IMR-90 (cell line): ENCODE measurements at regions not wholly inside any gene's neighbourhood (a gene's known extent, or its start where the extent isn't known, plus 50 kb on each side); places are given as distances from the start of the nearest gene placed in this dataset.

Experiments
- ATAC-seq: fragments of 200-7000 bp; cut with Tn5 transposase; 2 replicates; pipeline ENCODE4 v1.9.1; 2020; ENCODE audit warnings: low read depth, mild to moderate bottlenecking, moderate library complexity
- BruUV-seq: library from RNA; stranded (reverse); fragments of 400-500 nt; replicated peaks from 2 replicates; lab custom pipeline; 2021; lab: Mats Ljungman, UMichigan
- CTCF ChIA-PET: fragments of 300-600 bp; formaldehyde crosslinking; extraction: SDS; loops from one replicate; lab custom pipeline; 2021; ENCODE audit warnings: antibody characterized with exemption; lab: Yijun Ruan, JAX
- POLR2A ChIA-PET: fragments of 300-600 bp; sonication (Branson Sonifier 250); formaldehyde crosslinking; loops from one replicate; lab custom pipeline; 2022; ENCODE audit warnings: antibody characterized with exemption; ENCODE audit not compliant: unreplicated experiment; lab: Charles Lee
- DNase-seq: peaks from one replicate; pipeline ENCODE4 v3.0.0; 2013
- H2AFZ ChIP-seq: replicated peaks from 2 replicates; pipeline ENCODE3; 2013; ENCODE audit warnings: low read length, mild to moderate bottlenecking; ENCODE audit not compliant: poor library complexity
- H2AK5ac ChIP-seq: 2 replicates; pipeline ENCODE4 v1.6.1; 2013; ENCODE audit warnings: low read depth, low read length, inconsistent platforms
- H2AK9ac ChIP-seq: replicated peaks from 2 replicates; pipeline ENCODE3; 2013; ENCODE audit warnings: mild to moderate bottlenecking, low read depth, low read length, moderate library complexity; ENCODE audit not compliant: poor library complexity
- H2BK120ac ChIP-seq: 2 replicates; pipeline ENCODE4 v1.6.1; 2013; ENCODE audit warnings: low read depth, low read length, inconsistent platforms
- H2BK15ac ChIP-seq: 3 replicates; pipeline ENCODE4 v1.6.1; 2013; ENCODE audit warnings: low read depth, low read length, inconsistent platforms
- H2BK20ac ChIP-seq: 2 replicates; pipeline ENCODE4 v1.6.1; 2013; ENCODE audit warnings: low read depth, mild to moderate bottlenecking, inconsistent platforms, low read length, moderate library complexity
- H2BK5ac ChIP-seq: 2 replicates; pipeline ENCODE4 v1.6.1; 2013; ENCODE audit warnings: mild to moderate bottlenecking, low read depth, low read length, inconsistent platforms; ENCODE audit not compliant: poor library complexity, severe bottlenecking
- H3K14ac ChIP-seq: replicated peaks from 2 replicates; pipeline ENCODE4 v1.6.1; 2013; ENCODE audit warnings: low read depth, low read length, inconsistent platforms
- H3K18ac ChIP-seq: 2 replicates; pipeline ENCODE4 v1.6.1; 2013; ENCODE audit warnings: low read depth, low read length, control low read depth
- H3K23ac ChIP-seq: 2 replicates; pipeline ENCODE4 v1.6.1; 2013; ENCODE audit warnings: low read depth, low read length, inconsistent platforms
- H3K27ac ChIP-seq: 2 replicates; pipeline ENCODE4 v1.5.1; 2013; ENCODE audit warnings: mild to moderate bottlenecking, control low read depth, low read length; ENCODE audit not compliant: insufficient read depth
- H3K27me3 ChIP-seq: 2 replicates; pipeline ENCODE4 v1.6.1; 2013; ENCODE audit warnings: low read length; ENCODE audit not compliant: control insufficient read depth, insufficient read depth
- H3K36me3 ChIP-seq: 2 replicates; pipeline ENCODE4 v1.6.1; 2013; ENCODE audit warnings: low read length, mixed read lengths; ENCODE audit not compliant: control insufficient read depth, insufficient read depth
- H3K4ac ChIP-seq: 2 replicates; pipeline ENCODE4 v1.6.1; 2013; ENCODE audit warnings: low read depth, low read length, inconsistent platforms
- H3K4me1 ChIP-seq: 2 replicates; pipeline ENCODE4 v1.6.1; 2013; ENCODE audit warnings: low read length, mixed read lengths; ENCODE audit not compliant: control insufficient read depth, insufficient read depth
- H3K4me2 ChIP-seq: 2 replicates; pipeline ENCODE4 v1.6.1; 2013; ENCODE audit warnings: low read depth, mild to moderate bottlenecking, control low read depth, low read length, moderate library complexity
- H3K4me3 ChIP-seq: 2 replicates; pipeline ENCODE4 v1.5.1; 2013; ENCODE audit warnings: low read depth, mild to moderate bottlenecking, control low read depth, low read length, moderate library complexity; ENCODE audit not compliant: insufficient read depth
- H3K56ac ChIP-seq: 2 replicates; pipeline ENCODE4 v1.6.1; 2013; ENCODE audit warnings: low read length, inconsistent platforms; ENCODE audit not compliant: insufficient read depth; ENCODE audit errors: extremely low read depth
- H3K79me1 ChIP-seq, 2 experiments: 2 replicates each; pipeline ENCODE4 v1.6.1; 2013; ENCODE audit warnings: low read length in 2 of 2, inconsistent platforms in 1 of 2, low read depth in 1 of 2
- H3K9ac ChIP-seq: 2 replicates; pipeline ENCODE4 v1.6.1; 2013; ENCODE audit warnings: low read depth, low read length, control low read depth
- H3K9me1 ChIP-seq: 2 replicates; pipeline ENCODE4 v1.6.1; 2013; ENCODE audit warnings: low read length, inconsistent platforms; ENCODE audit not compliant: insufficient read depth
- H3K9me3 ChIP-seq: 2 replicates; pipeline ENCODE4 v1.6.1; 2013; ENCODE audit warnings: low read length; ENCODE audit not compliant: control insufficient read depth, insufficient read depth
- H4K20me1 ChIP-seq: 2 replicates; pipeline ENCODE4 v1.6.1; 2013; ENCODE audit warnings: low read length, inconsistent platforms; ENCODE audit not compliant: insufficient read depth
- H4K5ac ChIP-seq: 2 replicates; pipeline ENCODE4 v1.6.1; 2013; ENCODE audit warnings: mild to moderate bottlenecking, low read depth, low read length, control low read depth
- H4K8ac ChIP-seq, 2 experiments: 2 replicates each; pipeline ENCODE4 v1.6.1; 2013; ENCODE audit warnings: low read depth in 2 of 2, low read length in 2 of 2, control low read depth in 1 of 2, inconsistent platforms in 1 of 2
- H4K91ac ChIP-seq: 2 replicates; pipeline ENCODE4 v1.6.1; 2013; ENCODE audit warnings: low read depth, low read length, inconsistent platforms; ENCODE audit not compliant: insufficient read depth
- BHLHE40 ChIP-seq: fragments of 150-350 bp; IDR thresholded peaks from 2 replicates; pipeline ENCODE4 v1.6.1; 2016; ENCODE audit warnings: mild to moderate bottlenecking, low read depth, low read length
- CEBPB ChIP-seq: IDR thresholded peaks from 2 replicates; pipeline ENCODE4 v1.6.1; 2012; ENCODE audit warnings: low read depth, low read length, improper control_type of control experiment
- CHD1 ChIP-seq: IDR thresholded peaks from 2 replicates; pipeline ENCODE4 v1.6.1; 2012; ENCODE audit warnings: low read depth, low read length, improper control_type of control experiment
- ELK1 ChIP-seq: fragments of 150-350 bp; IDR thresholded peaks from 2 replicates; pipeline ENCODE4 v1.6.1; 2016; ENCODE audit warnings: low read depth, mild to moderate bottlenecking, low read length, moderate library complexity, borderline replicate concordance
- FOS ChIP-seq: fragments of 150-350 bp; IDR thresholded peaks from 2 replicates; pipeline ENCODE4 v1.6.1; 2016; ENCODE audit warnings: low read depth, low read length
- MAZ ChIP-seq: IDR thresholded peaks from 2 replicates; pipeline ENCODE4 v1.6.1; 2012; ENCODE audit warnings: low read depth, mild to moderate bottlenecking, low read length, improper control_type of control experiment, moderate library complexity, borderline replicate concordance
- NFE2L2 ChIP-seq: fragments of 150-350 bp; IDR thresholded peaks from 2 replicates; pipeline ENCODE4 v1.6.1; 2016; ENCODE audit warnings: low read depth, mild to moderate bottlenecking, low read length
- POLR2A ChIP-seq: IDR thresholded peaks from 2 replicates; pipeline ENCODE4 v1.6.1; 2012; ENCODE audit warnings: mild to moderate bottlenecking, low read depth, low read length
- RAD21 ChIP-seq: IDR thresholded peaks from 2 replicates; pipeline ENCODE4 v1.6.1; 2012; ENCODE audit warnings: low read length, improper control_type of control experiment
- RCOR1 ChIP-seq: IDR thresholded peaks from 2 replicates; pipeline ENCODE4 v1.6.1; 2012; ENCODE audit warnings: mild to moderate bottlenecking, low read length, improper control_type of control experiment; ENCODE audit not compliant: insufficient replicate concordance
- RFX5 ChIP-seq: IDR thresholded peaks from 2 replicates; pipeline ENCODE4 v1.8.0; 2012; ENCODE audit warnings: low read depth, mild to moderate bottlenecking, low read length, moderate library complexity
- SMC3 ChIP-seq: fragments of 150-350 bp; IDR thresholded peaks from 2 replicates; pipeline ENCODE4 v1.6.1; 2016; ENCODE audit warnings: low read depth, mild to moderate bottlenecking, antibody characterized with exemption, low read length, moderate library complexity
- WGBS, 2 experiments: methylation state at CpG; one replicate each; pipeline versions ENCODE4 v1.1.5 to v1.1.7; 2013; ENCODE audit warnings: missing lambda C conversion rate in 2 of 2; ENCODE audit not compliant: insufficient read length in 1 of 2; ENCODE audit errors: extremely low coverage in 2 of 2; 5-methylcytosine and 5-hydroxymethylcytosine counted together
- dilution Hi-C: fragments of 300-500 bp; cut with HindIII; formaldehyde crosslinking; loops from one replicate; pipeline ENCODE4 v1.14.3; 2018; ENCODE audit warnings: low sequenced_read_pairs; ENCODE audit not compliant: unreplicated experiment
- in situ Hi-C: fragments of 300-500 bp; cut with MboI; formaldehyde crosslinking; loops from 3 replicates; pipeline ENCODE4 v1.14.3; 2019; ENCODE audit warnings: low sequenced_read_pairs, inconsistent platforms, mixed read lengths
- intact Hi-C: fragments of 100-400 bp; cut with micrococcal nuclease; formaldehyde crosslinking; loops from 2 replicates; pipeline ENCODE4 v1.10.0; 2022
- TF ChIP-seq, protein P1 (sequence below): conservative IDR thresholded peaks from 2 replicates; pipeline ENCODE4 v1.5.1; 2012; ENCODE audit warnings: mild to moderate bottlenecking, low read depth, low read length, improper control_type of control experiment
- TF ChIP-seq, protein P2 (sequence below): fragments of 150-350 bp; IDR thresholded peaks from 2 replicates; pipeline ENCODE4 v1.6.1; 2017; ENCODE audit warnings: mild to moderate bottlenecking, antibody characterized with exemption, low read length, low read depth

DNA sequence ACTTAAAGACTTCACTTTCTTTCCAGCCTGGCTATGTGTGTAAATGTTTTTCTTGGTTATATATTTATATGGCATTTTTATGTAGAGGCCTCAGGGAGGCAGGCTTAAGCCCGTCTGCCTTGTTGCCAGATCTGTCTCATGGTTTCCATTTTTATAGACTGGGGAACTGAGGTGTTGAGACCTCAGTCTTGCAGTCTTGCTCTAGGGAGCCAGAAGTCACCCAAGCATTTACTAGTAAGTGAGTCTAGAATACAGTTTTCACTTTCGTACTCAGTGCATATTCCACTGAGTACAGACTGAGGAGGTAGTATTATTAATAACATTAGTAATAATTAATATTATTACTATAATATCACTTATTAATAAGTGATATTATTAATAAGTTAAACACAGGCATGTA, 161.4 kb downstream of the UCK2 start:
- Histone ChIP-seq H3K4me3 (no peak overlapping the region), H3K18ac (no peak overlapping the region), H2BK20ac (no peak overlapping the region), H3K9ac (no peak overlapping the region), H3K36me3 (no peaks in the 10 kb centered on the region), H3K9me1 (no peaks in the 10 kb centered on the region), H4K91ac (no peak overlapping the region), H3K27ac (no peak overlapping the region), H3K4ac (no peak overlapping the region), H2BK120ac (no peak overlapping the region), H2AK5ac (no peak overlapping the region), H4K5ac (no peak overlapping the region), H2BK15ac (no peak overlapping the region), H3K14ac (no peak overlapping the region), H3K23ac (no peak overlapping the region), H3K9me3 (no peaks in the 10 kb centered on the region), H3K4me2 (no peak overlapping the region), H2AK9ac (no peak overlapping the region), H3K27me3 (no peaks in the 10 kb centered on the region), H4K20me1 (no peaks in the 10 kb centered on the region), H2AFZ (no peak overlapping the region), H4K8ac (no peak overlapping the region), H3K4me1 (no peaks in the 10 kb centered on the region), H2BK5ac (no peak overlapping the region), H3K56ac (no peak overlapping the region), H3K79me1 (no peaks in the 10 kb centered on the region)
- TF ChIP-seq NFE2L2 (no peak), RCOR1 (no peak), MAZ (no peak), ELK1 (no peak), POLR2A (no peak), SMC3 (no peak), CHD1 (no peak), RFX5 (no peak), FOS (no peak), RAD21 (no peak), CEBPB (no peak), BHLHE40 (no peak)
- TF ChIP-seq, protein P1, sequence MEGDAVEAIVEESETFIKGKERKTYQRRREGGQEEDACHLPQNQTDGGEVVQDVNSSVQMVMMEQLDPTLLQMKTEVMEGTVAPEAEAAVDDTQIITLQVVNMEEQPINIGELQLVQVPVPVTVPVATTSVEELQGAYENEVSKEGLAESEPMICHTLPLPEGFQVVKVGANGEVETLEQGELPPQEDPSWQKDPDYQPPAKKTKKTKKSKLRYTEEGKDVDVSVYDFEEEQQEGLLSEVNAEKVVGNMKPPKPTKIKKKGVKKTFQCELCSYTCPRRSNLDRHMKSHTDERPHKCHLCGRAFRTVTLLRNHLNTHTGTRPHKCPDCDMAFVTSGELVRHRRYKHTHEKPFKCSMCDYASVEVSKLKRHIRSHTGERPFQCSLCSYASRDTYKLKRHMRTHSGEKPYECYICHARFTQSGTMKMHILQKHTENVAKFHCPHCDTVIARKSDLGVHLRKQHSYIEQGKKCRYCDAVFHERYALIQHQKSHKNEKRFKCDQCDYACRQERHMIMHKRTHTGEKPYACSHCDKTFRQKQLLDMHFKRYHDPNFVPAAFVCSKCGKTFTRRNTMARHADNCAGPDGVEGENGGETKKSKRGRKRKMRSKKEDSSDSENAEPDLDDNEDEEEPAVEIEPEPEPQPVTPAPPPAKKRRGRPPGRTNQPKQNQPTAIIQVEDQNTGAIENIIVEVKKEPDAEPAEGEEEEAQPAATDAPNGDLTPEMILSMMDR = no peak
- TF ChIP-seq, protein P2, sequence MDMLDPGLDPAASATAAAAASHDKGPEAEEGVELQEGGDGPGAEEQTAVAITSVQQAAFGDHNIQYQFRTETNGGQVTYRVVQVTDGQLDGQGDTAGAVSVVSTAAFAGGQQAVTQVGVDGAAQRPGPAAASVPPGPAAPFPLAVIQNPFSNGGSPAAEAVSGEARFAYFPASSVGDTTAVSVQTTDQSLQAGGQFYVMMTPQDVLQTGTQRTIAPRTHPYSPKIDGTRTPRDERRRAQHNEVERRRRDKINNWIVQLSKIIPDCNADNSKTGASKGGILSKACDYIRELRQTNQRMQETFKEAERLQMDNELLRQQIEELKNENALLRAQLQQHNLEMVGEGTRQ = no peak
- ChIA-PET POLR2A (no interaction called here), CTCF (no interaction called here)
- DNase-seq (no peak), ATAC-seq (no peak)
- intact Hi-C loops (no loop called here), dilution Hi-C loops (no loop called here), in situ Hi-C loops (no loop called here)
- WGBS, 2 experiments = no CpG with 5 or more reads among the region's 2 CpGs
- no TSS peak for BruUV-seq
